ENCODE measurements at regions not wholly inside any gene's neighbourhood (a gene's known extent, or its start where the extent isn't known, plus 50 kb on each side); places are given as distances from the start of the nearest gene placed in this dataset.

- TF ChIP-seq CTCF (conservative IDR thresholded peaks at IDR 0.05; ENCODE audit: low read length) (no peak), EZH2phosphoT487 (IDR thresholded peaks at IDR 0.05; ENCODE audit: borderline replicate concordance, low read depth, low read length) (no peak)
These were observed 98.2 kb upstream of the C1orf87 start for GRCh38 chr1:60171801-60172200.

Data from OCI-LY7 (cell line).